SJCRH30 (cell line): ENCODE measurements at regions not wholly inside any gene's neighbourhood (a gene's known extent, or its start where the extent isn't known, plus 50 kb on each side); places are given as distances from the start of the nearest gene placed in this dataset.
"Not testable (repeated sequence)": the region's sequence is repeated elsewhere in the genome, so short reads cannot be mapped to it uniquely, and the experiment has no call there.

ENCODE experiments used
- DNase-seq, 2 experiments: peaks; one replicate each; pipeline ENCODE4 v3.0.0-alpha.2; 2015 to 2020
- H3K27ac ChIP-seq: fragments of 250-450 bp; sonication (Bioruptor Pico); 2 replicates; pipeline ENCODE4 v1.5.1; 2020; ENCODE audit warnings: mild to moderate bottlenecking, moderate library complexity
- H3K27me3 ChIP-seq: fragments of 250-450 bp; sonication (Bioruptor Pico); 2 replicates; pipeline ENCODE4 v1.5.1; 2020; ENCODE audit warnings: mild to moderate bottlenecking, moderate library complexity
- H3K36me3 ChIP-seq: fragments of 250-450 bp; sonication (Bioruptor Pico); 2 replicates; pipeline ENCODE4 v1.5.1; 2020; ENCODE audit warnings: mild to moderate bottlenecking, moderate library complexity
- H3K4me1 ChIP-seq: fragments of 250-450 bp; sonication (Bioruptor Pico); 2 replicates; pipeline ENCODE4 v1.5.1; 2020; ENCODE audit warnings: mild to moderate bottlenecking, moderate library complexity
- H3K4me3 ChIP-seq: fragments of 250-450 bp; sonication (Bioruptor Pico); 2 replicates; pipeline ENCODE4 v1.5.1; 2020; ENCODE audit warnings: mild to moderate bottlenecking, moderate library complexity
- H3K9me3 ChIP-seq: fragments of 250-450 bp; sonication (Bioruptor Pico); replicated peaks from 2 replicates; pipeline ENCODE4 v1.5.1; 2020; ENCODE audit warnings: mild to moderate bottlenecking, moderate library complexity

DNA sequence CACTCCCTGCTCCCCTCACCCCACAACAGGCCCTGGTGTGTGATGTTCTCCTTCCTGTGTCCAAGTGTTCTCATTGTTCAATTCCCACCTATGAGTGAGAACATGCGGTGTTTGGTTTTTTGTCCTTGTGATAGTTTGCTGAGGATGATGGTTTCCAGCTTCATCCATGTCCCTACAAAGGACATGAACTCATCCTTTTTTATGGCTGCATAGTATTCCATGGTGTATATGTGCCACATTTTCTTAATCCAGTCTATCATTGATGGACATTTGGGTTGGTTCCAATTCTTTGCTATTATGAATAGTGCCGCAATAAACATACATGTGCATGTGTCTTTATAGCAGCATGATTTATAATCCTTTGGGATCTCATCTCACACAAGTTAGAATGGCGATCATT is 101.5 kb upstream of the NGF start:
- DNase-seq, H3K9me3 ChIP-seq, H3K27me3 ChIP-seq, H3K27ac ChIP-seq, H3K4me3 ChIP-seq, H3K36me3 ChIP-seq: not testable (repeated sequence)
- peaks cover 28% of the 10 kb centered on the region for H3K4me1 ChIP-seq

DNA sequence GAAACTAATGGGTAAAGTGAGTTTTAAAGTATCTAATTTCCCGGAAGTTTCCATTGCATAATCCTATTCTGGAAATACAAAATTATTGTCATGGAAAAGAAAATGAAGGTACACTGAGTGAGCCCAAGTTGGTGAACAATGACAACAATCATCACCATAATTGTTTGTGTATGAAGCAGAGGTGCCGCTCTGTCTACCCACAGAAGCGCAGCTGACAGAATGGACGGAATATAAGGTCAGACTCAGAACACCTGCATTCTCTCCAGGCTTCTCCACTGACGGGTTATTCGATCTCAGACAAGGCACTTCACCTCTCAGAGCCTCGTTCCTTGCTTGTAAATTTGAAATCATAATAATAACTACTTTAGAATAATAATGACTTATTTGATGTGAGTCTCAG is 99.1 kb upstream of the NGF start:
- H3K4me3 ChIP-seq = no peak overlapping the region
- no peaks in the 10 kb centered on the region for H3K36me3 ChIP-seq
- peak; percentile 16 to 21 for DNase-seq
- H3K9me3 ChIP-seq = 0 out of 2 replicates have a peak, but pooled peaks cover 5% of the 10 kb centered on the region
- no peaks in the 10 kb centered on the region for H3K27me3 ChIP-seq
- no peak overlapping the region for H3K27ac ChIP-seq
- H3K4me1 ChIP-seq = peaks cover 28% of the 10 kb centered on the region

DNA sequence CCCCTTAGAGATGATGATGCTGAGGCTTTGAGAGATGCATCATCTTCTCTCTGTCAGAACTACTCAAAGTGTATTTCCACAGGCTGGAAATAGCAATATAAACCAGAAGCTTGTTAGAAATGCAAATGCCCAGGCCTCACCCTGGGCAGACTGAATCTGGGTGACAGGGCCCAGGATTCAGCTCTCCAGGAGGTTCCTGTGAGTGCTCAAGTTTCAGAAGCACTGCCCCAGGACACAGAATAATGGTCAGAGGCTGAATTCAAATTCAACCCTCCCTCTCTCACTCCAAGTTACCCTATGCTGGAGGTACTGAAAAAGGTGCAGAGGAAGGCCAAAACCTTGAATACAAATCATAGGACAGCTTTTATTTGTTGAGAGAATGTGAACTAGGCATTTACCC is 98.5 kb upstream of the NGF start:
- Histone ChIP-seq H3K4me1 (peaks cover 28% of the 10 kb centered on the region), H3K36me3 (no peaks in the 10 kb centered on the region), H3K27ac (no peak overlapping the region), H3K4me3 (no peak overlapping the region), H3K9me3 (0 out of 2 replicates have a peak, but pooled peaks cover 5% of the 10 kb centered on the region), H3K27me3 (no peaks in the 10 kb centered on the region)
- no peak for DNase-seq

DNA sequence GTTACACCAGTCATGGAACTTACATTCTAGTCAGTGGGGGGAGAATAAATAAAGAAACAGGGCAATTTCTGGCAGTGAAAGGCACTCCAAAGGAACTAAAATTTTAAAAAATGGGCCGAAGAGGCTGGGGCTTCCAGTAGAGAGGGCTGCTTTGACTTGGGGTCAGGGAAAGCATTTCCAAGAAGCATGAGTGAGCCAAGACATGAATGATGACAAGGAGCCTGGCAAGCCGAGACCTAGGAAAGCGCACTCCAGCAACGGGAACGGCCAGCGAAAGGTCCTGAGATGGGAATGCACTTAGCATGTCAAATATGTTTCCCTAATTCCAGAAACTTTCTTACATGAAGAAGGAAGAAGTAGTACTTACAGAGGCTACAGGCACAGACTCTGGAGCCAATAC is 95.4 kb upstream of the NGF start:
- Histone ChIP-seq H3K36me3 (no peaks in the 10 kb centered on the region), H3K4me1 (peaks cover 11% of the 10 kb centered on the region; the same call in 1 of the 2 replicates), H3K27me3 (no peaks in the 10 kb centered on the region), H3K27ac (no peak overlapping the region), H3K4me3 (no peak overlapping the region), H3K9me3 (no peaks in the 10 kb centered on the region)
- no peak for DNase-seq

DNA sequence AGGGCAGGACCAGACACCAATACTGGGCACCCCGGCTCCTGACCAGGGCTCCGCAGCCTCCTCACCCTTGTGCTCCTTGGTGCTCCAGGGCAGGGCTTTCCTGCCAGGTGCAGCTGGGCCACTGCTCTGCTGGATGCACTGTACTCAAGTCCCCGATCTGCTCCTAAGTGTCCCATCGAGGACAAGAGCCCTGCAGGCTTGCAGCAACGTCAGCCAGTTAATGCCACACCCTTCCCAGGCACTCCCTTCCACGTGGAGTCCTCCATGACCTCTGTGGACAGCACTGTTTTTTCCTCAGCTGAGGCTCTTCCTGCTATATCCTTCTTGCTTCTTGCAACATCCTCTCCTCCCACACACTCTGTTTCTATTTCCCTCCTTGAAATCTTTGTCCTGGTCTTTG is 94.0 kb upstream of the NGF start:
- no peaks in the 10 kb centered on the region; the same call in 1 of the 2 replicates for H3K9me3 ChIP-seq
- no peaks in the 10 kb centered on the region for H3K27me3 ChIP-seq
- H3K4me1 ChIP-seq = peaks cover 3% of the 10 kb centered on the region; the same call in 1 of the 2 replicates
- H3K27ac ChIP-seq = no peak overlapping the region
- DNase-seq = no peak
- no peaks in the 10 kb centered on the region for H3K36me3 ChIP-seq
- no peak overlapping the region for H3K4me3 ChIP-seq

DNA sequence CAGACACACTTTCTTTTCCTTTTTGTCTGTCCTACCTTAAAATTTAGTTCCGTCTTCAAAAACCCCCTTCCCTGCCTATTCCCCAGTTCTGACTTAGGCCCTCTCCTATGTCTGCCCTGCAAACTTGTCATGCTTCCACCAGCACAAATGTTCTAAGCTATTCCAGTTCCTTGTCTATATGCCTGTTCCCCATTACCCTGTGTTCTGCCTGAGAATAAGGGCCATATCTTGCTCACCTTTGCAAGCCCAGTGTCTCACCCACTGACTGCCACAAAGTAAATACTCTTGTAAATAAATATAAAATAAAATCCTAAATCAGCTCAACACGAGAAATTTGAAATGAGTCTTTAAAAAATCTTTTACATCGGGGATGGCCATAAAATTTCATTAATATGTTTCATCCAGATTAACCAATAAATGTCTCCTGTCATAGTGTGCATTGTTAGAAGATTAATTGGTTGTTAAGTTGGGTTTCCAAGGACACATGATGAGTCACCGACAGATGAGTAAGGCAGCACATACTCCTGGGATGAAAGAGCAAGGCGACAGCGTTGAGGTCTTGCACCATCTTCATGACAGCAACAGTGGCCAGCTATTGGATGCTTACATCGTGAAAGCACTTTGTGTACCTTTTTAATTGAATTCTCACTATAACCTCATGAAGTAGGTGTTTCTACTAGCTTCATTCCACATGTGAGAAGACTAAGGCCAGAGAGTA is 92.6 kb upstream of the NGF start:
- DNase-seq = no peak
- no peaks in the 10 kb centered on the region for H3K27me3 ChIP-seq
- H3K4me3 ChIP-seq = no peak overlapping the region
- H3K4me1 ChIP-seq = no peaks in the 10 kb centered on the region; the same call in 1 of the 2 replicates
- no peak overlapping the region for H3K27ac ChIP-seq
- H3K9me3 ChIP-seq = no peaks in the 10 kb centered on the region; the same call in 1 of the 2 replicates
- no peaks in the 10 kb centered on the region for H3K36me3 ChIP-seq

DNA sequence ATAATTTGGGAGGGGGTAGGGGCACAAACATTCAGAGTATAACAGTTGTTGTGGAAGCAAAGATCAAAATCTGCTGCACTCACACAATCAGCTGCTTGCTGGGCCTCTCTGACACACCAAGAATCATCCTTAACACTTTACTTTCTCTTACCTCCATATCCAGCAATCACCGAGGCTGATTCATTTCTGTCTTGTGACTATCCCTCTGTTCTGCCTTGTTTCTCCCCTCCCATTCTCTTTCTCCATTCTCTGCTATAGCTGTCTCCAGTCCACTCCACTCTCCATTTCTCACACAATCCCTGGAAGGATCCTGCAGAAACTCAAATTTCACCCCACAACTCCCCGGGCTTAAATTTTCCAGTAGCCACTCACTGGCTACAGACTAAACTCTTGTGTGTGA is 91.8 kb upstream of the NGF start:
- Histone ChIP-seq H3K36me3 (no peaks in the 10 kb centered on the region), H3K27ac (no peak overlapping the region), H3K4me3 (no peak overlapping the region), H3K27me3 (no peaks in the 10 kb centered on the region), H3K4me1 (no peaks in the 10 kb centered on the region; the same call in 1 of the 2 replicates), H3K9me3 (no peaks in the 10 kb centered on the region; the same call in 1 of the 2 replicates)
- no peak for DNase-seq

DNA sequence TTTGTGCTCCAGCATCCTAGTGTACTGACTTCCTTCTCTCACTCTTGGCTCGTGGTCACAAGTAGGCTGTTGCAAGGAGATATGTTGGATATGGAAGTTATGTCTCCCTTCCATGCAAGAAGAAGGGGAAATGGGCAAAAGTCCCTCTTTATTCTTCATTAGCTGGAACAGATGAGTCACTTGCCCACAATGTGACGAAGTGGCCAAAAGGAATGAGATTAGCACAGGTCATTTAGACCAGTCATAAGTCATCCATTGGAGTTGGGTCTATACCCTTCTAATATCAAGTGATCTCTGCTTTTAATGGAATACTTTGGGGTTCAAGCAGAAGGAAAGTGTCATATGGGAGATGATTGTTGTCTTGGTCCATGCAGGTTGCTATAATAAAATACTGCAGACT is 91.2 kb upstream of the NGF start:
- Histone ChIP-seq H3K4me1 (no peaks in the 10 kb centered on the region; the same call in 1 of the 2 replicates), H3K36me3 (no peaks in the 10 kb centered on the region), H3K27me3 (no peaks in the 10 kb centered on the region), H3K9me3 (no peaks in the 10 kb centered on the region; the same call in 1 of the 2 replicates), H3K27ac (no peak overlapping the region), H3K4me3 (no peak overlapping the region)
- no peak for DNase-seq

DNA sequence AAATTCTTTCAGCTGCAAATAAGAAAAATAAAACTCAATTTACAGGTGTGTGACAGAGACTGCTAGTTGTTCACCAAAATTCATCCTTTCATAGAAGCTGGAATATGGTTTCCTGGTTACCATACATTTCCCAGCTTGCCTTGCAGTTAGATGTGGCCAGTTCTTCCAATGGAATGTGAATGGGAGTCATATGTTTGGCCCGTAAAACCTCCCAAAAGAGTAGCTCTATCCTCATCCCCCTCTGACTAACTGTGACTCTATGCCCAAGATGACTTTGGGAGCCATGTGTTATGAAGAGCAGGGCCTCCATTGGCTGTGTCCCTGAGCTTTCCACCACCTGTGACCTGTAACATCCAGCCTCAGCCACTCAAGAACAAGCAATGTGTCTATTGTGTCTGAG is 90.6 kb upstream of the NGF start:
- DNase-seq = no peak
- no peaks in the 10 kb centered on the region for H3K27me3 ChIP-seq
- H3K36me3 ChIP-seq = no peaks in the 10 kb centered on the region
- no peaks in the 10 kb centered on the region; the same call in 1 of the 2 replicates for H3K9me3 ChIP-seq
- no peak overlapping the region for H3K4me3 ChIP-seq
- no peak overlapping the region for H3K27ac ChIP-seq
- H3K4me1 ChIP-seq = no peaks in the 10 kb centered on the region; the same call in 1 of the 2 replicates

DNA sequence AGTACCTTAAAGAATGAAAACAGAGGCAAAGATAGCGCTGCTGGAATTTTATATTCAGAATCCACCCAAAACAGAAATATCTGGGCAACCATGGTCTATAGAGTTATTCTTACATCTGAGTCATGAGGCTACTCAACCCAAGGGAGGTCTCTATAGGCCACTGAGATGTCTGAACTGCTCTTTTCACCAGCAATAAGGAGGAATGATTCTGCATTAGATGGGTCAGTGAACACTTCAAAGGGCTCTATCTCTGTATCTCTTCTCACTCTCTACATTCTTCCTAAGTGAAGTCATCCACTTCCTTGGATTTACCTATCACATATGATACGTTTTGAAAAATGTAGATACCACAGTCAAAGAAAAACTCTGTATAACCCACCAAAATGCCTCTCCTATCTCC is 90.2 kb upstream of the NGF start:
- Histone ChIP-seq H3K36me3 (no peaks in the 10 kb centered on the region), H3K9me3 (no peaks in the 10 kb centered on the region; the same call in 1 of the 2 replicates), H3K27me3 (no peaks in the 10 kb centered on the region), H3K4me1 (no peaks in the 10 kb centered on the region; the same call in 1 of the 2 replicates), H3K4me3 (no peak overlapping the region), H3K27ac (no peak overlapping the region)
- no peak for DNase-seq

DNA sequence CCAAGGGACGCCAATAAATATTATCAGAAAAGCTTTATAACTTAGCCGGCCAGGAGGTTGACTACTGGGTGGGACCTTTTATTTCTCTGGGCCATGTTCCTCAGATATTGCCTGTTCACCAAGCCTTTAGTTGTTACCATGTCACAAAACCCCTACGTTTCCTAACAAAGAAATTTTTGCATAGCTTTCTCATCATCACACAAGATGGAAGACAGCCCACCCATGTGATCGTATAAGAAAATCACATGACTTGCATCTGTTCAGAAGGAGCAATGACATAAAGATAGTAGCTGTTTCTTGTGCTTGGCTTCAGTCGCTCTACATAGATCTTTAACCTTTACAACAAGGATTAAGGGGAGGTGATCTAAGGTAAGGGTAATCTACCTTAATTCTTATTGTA is 88.9 kb upstream of the NGF start:
- no peak for DNase-seq
- Histone ChIP-seq H3K4me3 (no peak overlapping the region), H3K4me1 (no peaks in the 10 kb centered on the region; the same call in 1 of the 2 replicates), H3K27ac (no peak overlapping the region), H3K27me3 (no peaks in the 10 kb centered on the region), H3K9me3 (no peaks in the 10 kb centered on the region; the same call in 1 of the 2 replicates), H3K36me3 (no peaks in the 10 kb centered on the region)

DNA sequence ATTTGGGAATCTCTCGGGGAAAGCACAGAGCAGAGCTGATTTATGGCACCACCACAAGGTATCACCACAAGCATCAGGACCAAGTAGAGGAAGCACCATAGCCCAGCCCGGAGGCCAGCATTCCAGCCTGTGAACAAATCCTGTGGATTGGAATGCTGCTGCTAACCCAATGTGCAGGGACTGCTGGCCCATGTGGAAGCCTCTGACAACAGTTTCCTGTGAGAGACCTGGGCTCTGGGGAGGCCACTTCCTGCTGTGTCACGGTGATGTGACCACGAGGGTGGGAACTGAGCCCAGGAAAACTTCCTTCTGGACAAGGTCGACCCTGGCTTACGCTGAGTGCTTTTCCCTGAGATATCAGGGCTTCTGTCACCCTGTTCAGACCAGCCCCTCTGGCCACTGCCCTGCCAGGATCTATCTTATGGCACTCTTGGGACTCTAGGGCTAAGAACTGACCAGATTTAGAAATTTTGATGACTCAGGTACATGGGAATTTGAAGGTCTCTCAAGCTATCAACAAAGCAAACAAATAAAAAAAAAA is 88.3 kb upstream of the NGF start:
- no peak overlapping the region for H3K27ac ChIP-seq
- no peaks in the 10 kb centered on the region; the same call in 1 of the 2 replicates for H3K4me1 ChIP-seq
- no peaks in the 10 kb centered on the region for H3K27me3 ChIP-seq
- H3K36me3 ChIP-seq = no peaks in the 10 kb centered on the region
- DNase-seq = peak; percentile 26 to 43
- no peaks in the 10 kb centered on the region; the same call in 1 of the 2 replicates for H3K9me3 ChIP-seq
- H3K4me3 ChIP-seq = no peak overlapping the region

DNA sequence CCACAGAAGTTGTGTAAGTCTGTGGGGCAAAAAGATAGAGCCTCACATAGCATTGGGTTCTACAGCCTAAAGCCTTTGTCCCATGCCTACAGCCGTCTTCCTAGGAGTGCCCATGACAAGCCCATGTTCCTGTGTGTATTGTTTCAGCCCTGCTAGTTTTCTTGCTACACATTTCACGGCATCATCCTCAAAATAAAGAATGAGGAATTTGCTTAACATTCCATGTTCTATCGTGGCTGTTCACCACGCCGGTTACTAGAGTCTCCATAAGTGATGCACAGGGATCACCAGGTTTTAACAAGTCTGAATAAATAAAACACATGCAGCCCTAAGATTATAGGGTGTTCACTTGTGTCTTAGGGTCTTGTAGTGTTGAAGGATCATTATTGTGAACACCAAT is 87.4 kb upstream of the NGF start:
- Histone ChIP-seq H3K27me3 (no peaks in the 10 kb centered on the region), H3K9me3 (no peaks in the 10 kb centered on the region; the same call in 1 of the 2 replicates), H3K4me3 (no peak overlapping the region), H3K36me3 (no peaks in the 10 kb centered on the region), H3K4me1 (no peaks in the 10 kb centered on the region; the same call in 1 of the 2 replicates), H3K27ac (no peak overlapping the region)
- DNase-seq = no peak

DNA sequence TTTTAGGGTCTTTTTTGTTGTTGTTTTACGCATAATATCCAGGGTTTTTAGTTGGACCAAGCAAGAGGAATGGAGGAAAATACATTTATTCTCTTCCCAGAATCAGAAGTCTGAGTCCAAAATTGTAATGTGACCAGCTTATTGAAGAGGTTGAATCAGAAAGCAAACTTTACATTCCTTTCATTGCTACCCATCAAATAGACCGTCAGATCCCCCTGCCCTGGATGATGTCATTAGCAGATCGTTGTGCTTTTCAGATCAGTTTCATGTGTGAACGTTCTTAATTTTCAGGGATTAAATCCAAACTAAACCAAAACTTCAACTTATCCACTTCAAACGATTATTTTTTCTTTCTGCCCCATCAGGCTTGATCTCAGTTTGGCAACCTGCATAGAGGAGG is 85.7 kb upstream of the NGF start:
- H3K36me3 ChIP-seq = no peaks in the 10 kb centered on the region
- no peak for DNase-seq
- no peak overlapping the region for H3K4me3 ChIP-seq
- H3K27me3 ChIP-seq = no peaks in the 10 kb centered on the region
- no peaks in the 10 kb centered on the region; the same call in 1 of the 2 replicates for H3K4me1 ChIP-seq
- no peaks in the 10 kb centered on the region; the same call in 1 of the 2 replicates for H3K9me3 ChIP-seq
- no peak overlapping the region for H3K27ac ChIP-seq

DNA sequence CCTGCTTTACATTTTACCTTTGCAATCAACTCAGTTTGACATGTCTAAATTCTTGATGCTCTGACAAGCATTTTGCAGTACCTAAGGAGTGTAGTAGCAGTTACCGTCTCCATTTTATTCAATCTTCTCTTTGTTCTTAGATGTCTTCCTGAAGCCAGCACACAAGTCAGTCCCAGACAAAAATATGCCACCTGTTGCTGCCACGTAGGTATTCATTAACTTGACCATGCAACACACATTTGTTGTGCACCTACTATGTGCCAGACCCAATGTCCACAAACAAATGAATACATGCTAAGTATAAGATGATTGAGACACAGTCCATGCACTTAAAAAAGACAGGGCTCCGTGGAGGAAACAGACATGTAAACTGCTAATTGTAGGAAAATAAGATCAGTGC is 81.5 kb upstream of the NGF start:
- Histone ChIP-seq H3K36me3 (no peaks in the 10 kb centered on the region), H3K4me3 (no peak overlapping the region), H3K9me3 (no peaks in the 10 kb centered on the region), H3K4me1 (no peaks in the 10 kb centered on the region), H3K27ac (no peak overlapping the region), H3K27me3 (no peaks in the 10 kb centered on the region)
- DNase-seq = no peak
